Glutamatergic neuron (in vitro differentiated cells): ENCODE measurements at regions not wholly inside any gene's neighbourhood (a gene's known extent, or its start where the extent isn't known, plus 50 kb on each side); places are given as distances from the start of the nearest gene placed in this dataset.

Experiments
- DNase-seq: peaks from one replicate; pipeline ENCODE4 v3.0.0; 2022
- H3K27ac Mint-ChIP-seq: one replicate; pipeline ENCODE4 v1.8.0; 2020; ENCODE audit warnings: mild to moderate bottlenecking, mixed read lengths, inconsistent platforms; ENCODE audit not compliant: unreplicated experiment
- H3K27me3 Mint-ChIP-seq: one replicate; pipeline ENCODE4 v1.8.0; 2020; ENCODE audit warnings: mild to moderate bottlenecking, moderate library complexity, mixed read lengths, inconsistent platforms; ENCODE audit not compliant: unreplicated experiment
- H3K36me3 Mint-ChIP-seq: one replicate; pipeline ENCODE4 v1.8.0; 2020; ENCODE audit warnings: mild to moderate bottlenecking, mixed read lengths, inconsistent platforms; ENCODE audit not compliant: unreplicated experiment
- H3K4me1 Mint-ChIP-seq: one replicate; pipeline ENCODE4 v1.8.0; 2020; ENCODE audit warnings: mild to moderate bottlenecking, low read depth, mixed read lengths, inconsistent platforms; ENCODE audit not compliant: unreplicated experiment
- H3K4me3 Mint-ChIP-seq: one replicate; pipeline ENCODE4 v1.8.0; 2020; ENCODE audit warnings: mild to moderate bottlenecking, mixed read lengths, inconsistent platforms; ENCODE audit not compliant: unreplicated experiment
- H3K9me3 Mint-ChIP-seq: one replicate; pipeline ENCODE4 v1.8.0; 2020; ENCODE audit warnings: mild to moderate bottlenecking, moderate library complexity, mixed read lengths, inconsistent platforms; ENCODE audit not compliant: unreplicated experiment
- TF ChIP-seq, protein P1 (sequence below): fragments of 200-600 bp; sonication (generic); IDR thresholded peaks from one replicate; pipeline ENCODE4 v1.5.0; 2021; ENCODE audit not compliant: partially characterized antibody, unreplicated experiment

DNA sequence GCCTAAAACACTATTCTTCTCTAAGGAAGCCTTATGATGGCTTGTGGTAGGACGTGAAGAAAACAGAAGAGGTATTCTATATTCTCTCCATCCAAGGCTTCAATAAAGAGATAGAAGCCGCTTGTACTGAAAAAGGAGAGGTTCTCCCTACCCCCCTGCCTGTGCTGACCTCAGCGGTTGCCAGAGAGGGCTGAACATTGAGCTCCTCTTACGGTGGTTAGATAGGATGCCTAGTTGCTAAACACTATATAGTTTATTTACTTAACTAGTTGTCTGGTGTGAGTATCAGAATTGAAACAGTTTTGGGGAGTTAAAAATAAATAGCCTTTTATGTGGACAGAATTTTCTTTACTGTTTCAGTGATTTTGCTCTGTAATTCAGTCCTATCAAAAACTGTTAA, 112.2 kb downstream of the TFPI2 start:
- H3K27ac Mint-ChIP-seq: no peak overlapping the region
- TF ChIP-seq, protein P1, sequence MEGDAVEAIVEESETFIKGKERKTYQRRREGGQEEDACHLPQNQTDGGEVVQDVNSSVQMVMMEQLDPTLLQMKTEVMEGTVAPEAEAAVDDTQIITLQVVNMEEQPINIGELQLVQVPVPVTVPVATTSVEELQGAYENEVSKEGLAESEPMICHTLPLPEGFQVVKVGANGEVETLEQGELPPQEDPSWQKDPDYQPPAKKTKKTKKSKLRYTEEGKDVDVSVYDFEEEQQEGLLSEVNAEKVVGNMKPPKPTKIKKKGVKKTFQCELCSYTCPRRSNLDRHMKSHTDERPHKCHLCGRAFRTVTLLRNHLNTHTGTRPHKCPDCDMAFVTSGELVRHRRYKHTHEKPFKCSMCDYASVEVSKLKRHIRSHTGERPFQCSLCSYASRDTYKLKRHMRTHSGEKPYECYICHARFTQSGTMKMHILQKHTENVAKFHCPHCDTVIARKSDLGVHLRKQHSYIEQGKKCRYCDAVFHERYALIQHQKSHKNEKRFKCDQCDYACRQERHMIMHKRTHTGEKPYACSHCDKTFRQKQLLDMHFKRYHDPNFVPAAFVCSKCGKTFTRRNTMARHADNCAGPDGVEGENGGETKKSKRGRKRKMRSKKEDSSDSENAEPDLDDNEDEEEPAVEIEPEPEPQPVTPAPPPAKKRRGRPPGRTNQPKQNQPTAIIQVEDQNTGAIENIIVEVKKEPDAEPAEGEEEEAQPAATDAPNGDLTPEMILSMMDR: no peak
- no peaks in the 10 kb centered on the region for H3K9me3 Mint-ChIP-seq
- H3K4me3 Mint-ChIP-seq: no peak overlapping the region
- H3K27me3 Mint-ChIP-seq: no peaks in the 10 kb centered on the region
- DNase-seq: no peak
- H3K36me3 Mint-ChIP-seq: no peaks in the 10 kb centered on the region
- no peaks in the 10 kb centered on the region for H3K4me1 Mint-ChIP-seq

DNA sequence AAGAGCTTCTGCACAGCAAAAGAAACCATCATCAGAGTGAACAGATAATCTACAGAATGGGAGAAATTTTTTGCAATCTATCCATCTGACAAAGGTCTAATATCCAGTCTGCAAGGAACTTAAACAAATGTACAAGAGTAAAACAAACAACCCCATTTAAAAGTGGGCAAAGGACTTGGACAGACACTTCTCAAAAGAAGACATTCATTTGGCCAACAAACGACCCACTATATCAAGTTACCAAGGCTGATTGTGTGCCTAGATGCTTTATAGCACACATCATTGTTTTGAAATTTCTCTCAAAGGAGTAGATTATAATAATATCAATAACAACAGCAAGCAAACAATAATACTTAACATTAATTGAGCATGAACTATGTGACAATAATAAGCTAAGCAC, 117.1 kb downstream of the TFPI2 start:
- Mint-ChIP-seq H3K36me3 (no peaks in the 10 kb centered on the region), H3K27me3 (no peaks in the 10 kb centered on the region), H3K9me3 (peaks cover 2% of the 10 kb centered on the region), H3K27ac (no peak overlapping the region), H3K4me1 (no peaks in the 10 kb centered on the region), H3K4me3 (no peak overlapping the region)
- no peak for DNase-seq
- TF ChIP-seq, protein P1: no peak

DNA sequence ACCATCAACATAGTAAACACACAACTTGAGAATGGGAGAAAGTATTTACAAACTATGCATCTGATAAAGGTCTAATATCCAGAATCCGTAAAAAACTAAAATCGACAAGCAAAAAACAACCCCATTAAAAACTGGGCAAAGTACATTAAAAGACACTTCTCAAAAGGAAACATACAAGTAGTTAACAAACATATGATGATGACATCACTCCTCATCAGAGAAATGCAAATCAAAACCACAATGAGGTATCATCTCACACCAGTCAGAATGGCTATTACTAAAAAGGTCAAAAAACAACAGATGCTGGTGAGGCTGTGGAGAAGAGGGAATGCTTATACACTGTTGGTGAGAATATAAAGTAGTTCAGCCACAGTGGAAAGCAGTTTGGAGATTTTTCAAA, 125.1 kb downstream of the TFPI2 start:
- H3K4me1 Mint-ChIP-seq: no peaks in the 10 kb centered on the region
- no peaks in the 10 kb centered on the region for H3K9me3 Mint-ChIP-seq
- DNase-seq: no peak
- TF ChIP-seq, protein P1: no peak
- H3K27me3 Mint-ChIP-seq: no peaks in the 10 kb centered on the region
- H3K27ac Mint-ChIP-seq: no peak overlapping the region
- no peaks in the 10 kb centered on the region for H3K36me3 Mint-ChIP-seq
- H3K4me3 Mint-ChIP-seq: no peak overlapping the region

DNA sequence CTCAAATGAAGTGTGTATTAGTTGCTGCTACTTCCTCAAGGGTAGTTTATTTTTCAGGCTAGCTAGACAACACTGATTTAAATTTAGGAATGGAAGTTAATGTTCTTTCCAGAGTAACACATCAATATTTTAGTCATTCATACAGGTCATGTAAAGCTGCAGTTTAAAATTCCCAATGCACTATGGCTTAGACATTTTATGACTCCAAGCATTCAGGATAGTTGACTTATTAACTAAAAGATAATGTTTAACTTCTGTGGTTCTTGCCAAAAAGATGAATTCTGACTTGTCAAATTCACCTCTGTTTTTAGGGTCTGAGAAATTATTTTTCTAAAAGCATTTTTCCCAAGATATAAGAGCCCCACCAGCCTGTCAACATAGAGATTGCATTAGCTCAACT, 131.9 kb downstream of the TFPI2 start:
- H3K4me1 Mint-ChIP-seq: no peaks in the 10 kb centered on the region
- no peak overlapping the region for H3K4me3 Mint-ChIP-seq
- peaks cover 1% of the 10 kb centered on the region for H3K9me3 Mint-ChIP-seq
- no peak overlapping the region for H3K27ac Mint-ChIP-seq
- H3K27me3 Mint-ChIP-seq: no peaks in the 10 kb centered on the region
- no peaks in the 10 kb centered on the region for H3K36me3 Mint-ChIP-seq
- TF ChIP-seq, protein P1: no peak
- DNase-seq: no peak

DNA sequence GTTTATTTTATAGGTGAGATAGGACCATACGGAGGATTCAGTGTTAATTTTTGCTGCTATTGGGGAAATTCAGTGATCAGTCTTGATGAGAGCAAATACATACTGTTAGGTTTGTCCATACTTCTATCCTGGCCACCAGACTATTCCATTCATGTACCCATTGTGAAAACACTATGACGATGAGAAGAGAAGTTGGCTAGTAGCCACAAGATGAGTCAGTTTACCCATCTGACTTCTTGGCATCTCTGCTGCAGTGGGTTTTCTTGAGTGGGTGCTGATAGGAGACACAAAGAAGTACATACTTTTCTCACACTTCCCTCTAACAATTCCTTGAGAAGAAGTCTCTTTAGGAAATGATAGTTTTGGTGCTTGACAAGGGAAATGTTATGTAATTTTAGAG, 133.1 kb downstream of the TFPI2 start:
- DNase-seq: no peak
- Mint-ChIP-seq H3K9me3 (peaks cover 1% of the 10 kb centered on the region), H3K4me1 (no peaks in the 10 kb centered on the region), H3K4me3 (no peak overlapping the region), H3K36me3 (no peaks in the 10 kb centered on the region), H3K27me3 (no peaks in the 10 kb centered on the region), H3K27ac (no peak overlapping the region)
- TF ChIP-seq, protein P1: no peak
